Keratinocyte (primary cell): ENCODE measurements at regions not wholly inside any gene's neighbourhood (a gene's known extent, or its start where the extent isn't known, plus 50 kb on each side); places are given as distances from the start of the nearest gene placed in this dataset.

Experiments used
- DNase-seq: peaks from one replicate; pipeline ENCODE4 v3.0.0-alpha.2; 2011; ENCODE audit warnings: low read depth, missing footprints, low spot score
- FAIRE-seq: peaks from 2 replicates; lab custom pipeline; 2011; peaks lifted over from hg19 to GRCh38; lab: Jason Lieb, UNC
- H2AFZ ChIP-seq: 2 replicates; pipeline ENCODE4 v1.6.0; 2012; ENCODE audit warnings: low read length, control low read depth, inconsistent platforms; ENCODE audit not compliant: control insufficient read depth
- H3K27ac ChIP-seq: 2 replicates; pipeline ENCODE4 v1.5.1; 2011; ENCODE audit warnings: low read length; ENCODE audit not compliant: control insufficient read depth, insufficient read depth
- H3K27me3 ChIP-seq: 3 replicates; pipeline ENCODE4 v1.6.0; 2011; ENCODE audit warnings: low read length; ENCODE audit not compliant: control insufficient read depth, insufficient read depth; ENCODE audit errors: extremely low read depth
- H3K36me3 ChIP-seq, 2 experiments: 2 replicates in 1 of 2; 3 replicates in 1 of 2; pipeline ENCODE4 v1.5.1; 2011; ENCODE audit warnings: low read length in 2 of 2, mild to moderate bottlenecking in 1 of 2; ENCODE audit not compliant: control insufficient read depth in 2 of 2, insufficient read depth in 2 of 2; ENCODE audit errors: extremely low read depth in 1 of 2
- H3K4me1 ChIP-seq: 3 replicates; pipeline ENCODE4 v1.5.1; 2011; ENCODE audit warnings: low read length; ENCODE audit not compliant: control insufficient read depth, insufficient read depth; ENCODE audit errors: extremely low read depth
- H3K4me2 ChIP-seq: 3 replicates; pipeline ENCODE4 v1.6.0; 2011; ENCODE audit warnings: low read depth, low read length; ENCODE audit not compliant: control insufficient read depth, insufficient read depth; ENCODE audit errors: extremely low read depth
- H3K4me3 ChIP-seq, 3 experiments: fragments of 200-600 bp in 1 of 3; sonication (generic) in 1 of 3; 2 replicates in 2 of 3; 3 replicates in 1 of 3; pipeline ENCODE4 v1.5.1; 2011 to 2016; ENCODE audit warnings: low read length in 3 of 3, mild to moderate bottlenecking in 3 of 3, control low read depth in 2 of 3, inconsistent platforms in 1 of 3, low read depth in 1 of 3, mixed read lengths in 1 of 3, mixed run types in 1 of 3, moderate library complexity in 1 of 3; ENCODE audit not compliant: control insufficient read depth in 2 of 3, insufficient read depth in 2 of 3; ENCODE audit errors: extremely low read depth in 1 of 3
- H3K79me2 ChIP-seq: 2 replicates; pipeline ENCODE4 v1.6.0; 2012; ENCODE audit warnings: low read length; ENCODE audit not compliant: control insufficient read depth, insufficient read depth
- H3K9ac ChIP-seq: 3 replicates; pipeline ENCODE4 v1.6.0; 2011; ENCODE audit warnings: low read length; ENCODE audit not compliant: control insufficient read depth, insufficient read depth; ENCODE audit errors: extremely low read depth
- H3K9me1 ChIP-seq: 3 replicates; pipeline ENCODE4 v1.6.0; 2011; ENCODE audit warnings: low read length; ENCODE audit not compliant: control insufficient read depth, insufficient read depth; ENCODE audit errors: extremely low read depth
- H3K9me3 ChIP-seq: 2 replicates; pipeline ENCODE4 v1.5.1; 2012; ENCODE audit warnings: low read depth, low read length; ENCODE audit not compliant: control insufficient read depth
- H4K20me1 ChIP-seq: 3 replicates; pipeline ENCODE4 v1.6.0; 2011; ENCODE audit warnings: low read length; ENCODE audit not compliant: control insufficient read depth, insufficient read depth; ENCODE audit errors: extremely low read depth
- CTCF ChIP-seq, 3 experiments: IDR thresholded peaks in 1 of 3; conservative IDR thresholded peaks in 1 of 3; optimal IDR thresholded peaks in 1 of 3; 2 replicates in 2 of 3; 3 replicates in 1 of 3; pipeline versions ENCODE3 to v1.5.1; 2011; ENCODE audit warnings: low read length in 3 of 3, mild to moderate bottlenecking in 3 of 3, moderate library complexity in 2 of 3, control low read depth in 1 of 3, inconsistent platforms in 1 of 3; ENCODE audit not compliant: insufficient read depth in 2 of 3; ENCODE audit errors: extremely low read depth in 1 of 3
- EZH2 ChIP-seq: IDR thresholded peaks from one replicate; pipeline ENCODE4 v1.6.1; 2012; ENCODE audit warnings: inconsistent platforms, mild to moderate bottlenecking, low read length, moderate library complexity
- dilution Hi-C: fragments of 300-500 bp; cut with MboI; formaldehyde crosslinking; loops from one replicate; pipeline ENCODE4 v1.7.0; 2020; ENCODE audit warnings: low sequenced_read_pairs; ENCODE audit not compliant: extremely low pct_ligation_motif_present

GRCh38 chr14:41303506-41303905 is 303.2 kb upstream of the LRFN5 start:
- Histone ChIP-seq H3K4me2 (no peak overlapping the region), H3K9me3 (no peaks in the 10 kb centered on the region), H3K9me1 (no peaks in the 10 kb centered on the region), H3K4me3 (no peak overlapping the region), H3K79me2 (no peaks in the 10 kb centered on the region), H3K36me3 (no peaks in the 10 kb centered on the region), H4K20me1 (no peaks in the 10 kb centered on the region), H2AFZ (no peak overlapping the region), H3K27me3 (no peaks in the 10 kb centered on the region), H3K4me1 (no peaks in the 10 kb centered on the region), H3K9ac (no peak overlapping the region), H3K27ac (no peak overlapping the region)
- DNase-seq (no peak), FAIRE-seq (no peak)
- no peak for TF ChIP-seq CTCF (optimal IDR thresholded peaks at IDR 0.05 in 1 of 3, IDR thresholded peaks at IDR 0.05 in 1 of 3, conservative IDR thresholded peaks at IDR 0.05 in 1 of 3; ENCODE audit: extremely low read depth in 1 of 3, insufficient read depth in 2 of 3, low read length in 3 of 3)
- no peak for TF ChIP-seq EZH2
- dilution Hi-C loops = no loop called here

GRCh38 chr14:41302776-41303175 is 303.9 kb upstream of the LRFN5 start:
- no peak overlapping the region for H2AFZ ChIP-seq
- no peak overlapping the region for H3K27ac ChIP-seq
- no peak overlapping the region for H3K4me3 ChIP-seq
- no peaks in the 10 kb centered on the region for H3K36me3 ChIP-seq
- no peaks in the 10 kb centered on the region for H3K4me1 ChIP-seq
- no peaks in the 10 kb centered on the region for H3K27me3 ChIP-seq
- dilution Hi-C loops = no loop called here
- H3K4me2 ChIP-seq = no peak overlapping the region
- DNase-seq (no peak), FAIRE-seq (no peak)
- TF ChIP-seq EZH2 = no peak
- no peak for TF ChIP-seq CTCF (optimal IDR thresholded peaks at IDR 0.05 in 1 of 3, IDR thresholded peaks at IDR 0.05 in 1 of 3, conservative IDR thresholded peaks at IDR 0.05 in 1 of 3; ENCODE audit: extremely low read depth in 1 of 3, insufficient read depth in 2 of 3, low read length in 3 of 3)
- H3K9me1 ChIP-seq = no peaks in the 10 kb centered on the region
- H4K20me1 ChIP-seq = no peaks in the 10 kb centered on the region
- no peak overlapping the region for H3K9ac ChIP-seq
- H3K9me3 ChIP-seq = no peaks in the 10 kb centered on the region
- no peaks in the 10 kb centered on the region for H3K79me2 ChIP-seq
